ENCODE measurements at regions not wholly inside any gene's neighbourhood (a gene's known extent, or its start where the extent isn't known, plus 50 kb on each side); places are given as distances from the start of the nearest gene placed in this dataset.

DNA sequence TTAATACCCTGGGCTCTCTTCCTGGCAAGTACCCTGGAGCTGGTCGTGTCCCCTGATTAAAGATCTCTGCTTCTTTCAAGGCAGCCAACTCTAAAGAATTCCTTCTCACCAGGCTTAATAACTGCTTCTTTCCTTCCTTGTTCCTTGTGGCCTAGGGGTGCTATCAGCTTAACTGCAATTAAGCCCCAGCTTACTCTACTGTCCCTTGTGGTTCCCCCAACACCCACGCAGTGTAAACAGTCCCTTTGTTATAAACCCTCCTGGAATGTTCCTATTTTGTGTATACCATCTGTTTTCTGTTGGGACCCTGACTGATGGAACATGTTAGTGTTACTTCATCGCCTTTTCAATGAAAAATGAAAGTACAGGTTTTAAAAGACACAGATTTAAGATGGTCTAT is 126.4 kb upstream of the KIRREL3 start:
- ChIA-PET POLR2A (no interaction called here), CTCF (no interaction called here)
- H3K36me3 ChIP-seq (ENCODE audit: control insufficient read depth in 2 of 2, extremely low read depth in 1 of 2, insufficient read depth in 2 of 2, low read length in 2 of 2) = no peaks in the 10 kb centered on the region
- no peaks in the 10 kb centered on the region for H3K79me2 ChIP-seq (ENCODE audit: control insufficient read depth, insufficient read depth, low read length)
- no TSS peak for BruUV-seq (replicated peaks)
- no peak for DNase-seq (ENCODE audit: low read depth, low spot score)
- H3K9me1 ChIP-seq (replicated peaks; ENCODE audit: control insufficient read depth, extremely low read depth, insufficient read depth, low read length) = no peaks in the 10 kb centered on the region
- no peaks in the 10 kb centered on the region for H4K20me1 ChIP-seq (replicated peaks; ENCODE audit: control insufficient read depth, extremely low read depth, insufficient read depth, low read length)
- FAIRE-seq = no peak
- no peak overlapping the region for H3K9ac ChIP-seq (replicated peaks; ENCODE audit: extremely low read depth, insufficient read depth, low read length)
- H3K9me3 ChIP-seq (replicated peaks; ENCODE audit: control insufficient read depth, insufficient read depth, low read length) = peaks cover 4% of the 10 kb centered on the region
- no peak overlapping the region for H3K4me3 ChIP-seq (replicated peaks in 1 of 3; ENCODE audit: insufficient read depth in 1 of 3, low read depth in 1 of 3, low read length in 3 of 3)
- TF ChIP-seq, protein P1, sequence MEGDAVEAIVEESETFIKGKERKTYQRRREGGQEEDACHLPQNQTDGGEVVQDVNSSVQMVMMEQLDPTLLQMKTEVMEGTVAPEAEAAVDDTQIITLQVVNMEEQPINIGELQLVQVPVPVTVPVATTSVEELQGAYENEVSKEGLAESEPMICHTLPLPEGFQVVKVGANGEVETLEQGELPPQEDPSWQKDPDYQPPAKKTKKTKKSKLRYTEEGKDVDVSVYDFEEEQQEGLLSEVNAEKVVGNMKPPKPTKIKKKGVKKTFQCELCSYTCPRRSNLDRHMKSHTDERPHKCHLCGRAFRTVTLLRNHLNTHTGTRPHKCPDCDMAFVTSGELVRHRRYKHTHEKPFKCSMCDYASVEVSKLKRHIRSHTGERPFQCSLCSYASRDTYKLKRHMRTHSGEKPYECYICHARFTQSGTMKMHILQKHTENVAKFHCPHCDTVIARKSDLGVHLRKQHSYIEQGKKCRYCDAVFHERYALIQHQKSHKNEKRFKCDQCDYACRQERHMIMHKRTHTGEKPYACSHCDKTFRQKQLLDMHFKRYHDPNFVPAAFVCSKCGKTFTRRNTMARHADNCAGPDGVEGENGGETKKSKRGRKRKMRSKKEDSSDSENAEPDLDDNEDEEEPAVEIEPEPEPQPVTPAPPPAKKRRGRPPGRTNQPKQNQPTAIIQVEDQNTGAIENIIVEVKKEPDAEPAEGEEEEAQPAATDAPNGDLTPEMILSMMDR (IDR thresholded peaks at IDR 0.05; ENCODE audit: extremely low read depth in 1 of 2, insufficient read depth in 1 of 2, low read depth in 1 of 2, low read length in 2 of 2) = no peak
- TF ChIP-seq JUN (IDR thresholded peaks at IDR 0.05; ENCODE audit: borderline replicate concordance, insufficient read depth, insufficient read length, low read depth) (no peak), POLR2AphosphoS5 (IDR thresholded peaks at IDR 0.05; ENCODE audit: insufficient read depth, low read depth, low read length) (no peak), EZH2 (IDR thresholded peaks at IDR 0.05; ENCODE audit: borderline replicate concordance, low read depth, low read length, severe bottlenecking) (no peak), POLR2A (IDR thresholded peaks at IDR 0.05; ENCODE audit: low read depth, low read length) (no peak), FOS (IDR thresholded peaks at IDR 0.05; ENCODE audit: borderline replicate concordance, insufficient read depth, low read length) (no peak), MYC (IDR thresholded peaks at IDR 0.05; ENCODE audit: low read depth, low read length) (no peak), GATA2 (IDR thresholded peaks at IDR 0.05; ENCODE audit: insufficient read depth, insufficient read length, low read depth, low read length) (no peak)
- TF ChIP-seq, protein P2, sequence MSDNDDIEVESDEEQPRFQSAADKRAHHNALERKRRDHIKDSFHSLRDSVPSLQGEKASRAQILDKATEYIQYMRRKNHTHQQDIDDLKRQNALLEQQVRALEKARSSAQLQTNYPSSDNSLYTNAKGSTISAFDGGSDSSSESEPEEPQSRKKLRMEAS (IDR thresholded peaks at IDR 0.05; ENCODE audit: insufficient read depth, insufficient read length) = no peak
- intact Hi-C loops (cut with micrococcal nuclease) = no loop called here
- H2AFZ ChIP-seq (ENCODE audit: low read depth, low read length) = no peak overlapping the region
- H3K27ac ChIP-seq (ENCODE audit: insufficient read depth, low read depth, low read length) = no peak overlapping the region
- H3K4me2 ChIP-seq (ENCODE audit: insufficient read depth, low read length) = no peak overlapping the region
- dilution Hi-C loops (cut with MboI; ENCODE audit: extremely low pct_ligation_motif_present, low sequenced_read_pairs) = no loop called here
- H3K27me3 ChIP-seq (ENCODE audit: control insufficient read depth in 2 of 2, insufficient read depth in 2 of 2, low read length in 2 of 2) = no peaks in the 10 kb centered on the region
- H3K4me1 ChIP-seq (ENCODE audit: control insufficient read depth, extremely low read depth, insufficient read depth, low read length) = no peaks in the 10 kb centered on the region

Measured in endothelial cell of umbilical vein (primary cell).